Activated CD4-positive, alpha-beta T cell treated with anti-CD3 and anti-CD28 coated beads for 48 hours (primary cell): ENCODE measurements at regions not wholly inside any gene's neighbourhood (a gene's known extent, or its start where the extent isn't known, plus 50 kb on each side); places are given as distances from the start of the nearest gene placed in this dataset.
"Not testable (repeated sequence)": the region's sequence is repeated elsewhere in the genome, so short reads cannot be mapped to it uniquely, and the experiment has no call there.

Experiments used
- DNase-seq: peaks from one replicate; pipeline ENCODE4 v3.0.0-alpha.2; 2020

GRCh38 chr11:87531835-87532234, 494.1 kb downstream of the TMEM135 start:
- not testable (repeated sequence) for DNase-seq

- no peak for DNase-seq
Measured at GRCh38 chr11:87529486-87529885, 491.8 kb downstream of the TMEM135 start.

GRCh38 chr11:87528752-87529151, 491.0 kb downstream of the TMEM135 start:
- no peak for DNase-seq

GRCh38 chr11:87523276-87523675, 485.5 kb downstream of the TMEM135 start:
- no peak for DNase-seq

GRCh38 chr11:87518266-87518665, 480.5 kb downstream of the TMEM135 start:
- no peak for DNase-seq

GRCh38 chr11:87517351-87517750, 479.6 kb downstream of the TMEM135 start:
- no peak for DNase-seq

- not testable (repeated sequence) for DNase-seq
Measured at GRCh38 chr11:87507722-87508121, 470.0 kb downstream of the TMEM135 start.

GRCh38 chr11:87506946-87507345, 469.2 kb downstream of the TMEM135 start:
- not testable (repeated sequence) for DNase-seq

GRCh38 chr11:87501388-87501787, 463.7 kb downstream of the TMEM135 start:
- no peak for DNase-seq

- not testable (repeated sequence) for DNase-seq
Measured at GRCh38 chr11:87494936-87495335, 457.2 kb downstream of the TMEM135 start.

- DNase-seq: not testable (repeated sequence)
Measured at GRCh38 chr11:87494026-87494425, 456.3 kb downstream of the TMEM135 start.

- no peak for DNase-seq
Measured at GRCh38 chr11:87493516-87493915, 455.8 kb downstream of the TMEM135 start.

GRCh38 chr11:87491381-87491780, 453.6 kb downstream of the TMEM135 start:
- no peak for DNase-seq

GRCh38 chr11:87490671-87491070, 452.9 kb downstream of the TMEM135 start:
- no peak for DNase-seq

- no peak for DNase-seq
Measured at GRCh38 chr11:87484566-87484965, 446.8 kb downstream of the TMEM135 start.

GRCh38 chr11:87477321-87477720, 439.6 kb downstream of the TMEM135 start:
- no peak for DNase-seq

- no peak for DNase-seq
Measured at GRCh38 chr11:87473174-87473573, 435.4 kb downstream of the TMEM135 start.

GRCh38 chr11:87466223-87466622, 428.5 kb downstream of the TMEM135 start:
- DNase-seq: no peak

GRCh38 chr11:87465716-87466115, 428.0 kb downstream of the TMEM135 start:
- no peak for DNase-seq

GRCh38 chr11:87463486-87464102, 425.9 kb downstream of the TMEM135 start:
- no peak for DNase-seq

GRCh38 chr11:87462171-87462570, 424.4 kb downstream of the TMEM135 start:
- DNase-seq: no peak

GRCh38 chr11:87460842-87461637, 423.3 kb downstream of the TMEM135 start:
- DNase-seq: no peak

GRCh38 chr11:87460279-87460678, 422.5 kb downstream of the TMEM135 start:
- DNase-seq: no peak

GRCh38 chr11:87459351-87459750, 421.6 kb downstream of the TMEM135 start:
- DNase-seq: no peak

GRCh38 chr11:87456499-87456898, 418.8 kb downstream of the TMEM135 start:
- DNase-seq: no peak
